ENCODE measurements at regions not wholly inside any gene's neighbourhood (a gene's known extent, or its start where the extent isn't known, plus 50 kb on each side); places are given as distances from the start of the nearest gene placed in this dataset.

DNA sequence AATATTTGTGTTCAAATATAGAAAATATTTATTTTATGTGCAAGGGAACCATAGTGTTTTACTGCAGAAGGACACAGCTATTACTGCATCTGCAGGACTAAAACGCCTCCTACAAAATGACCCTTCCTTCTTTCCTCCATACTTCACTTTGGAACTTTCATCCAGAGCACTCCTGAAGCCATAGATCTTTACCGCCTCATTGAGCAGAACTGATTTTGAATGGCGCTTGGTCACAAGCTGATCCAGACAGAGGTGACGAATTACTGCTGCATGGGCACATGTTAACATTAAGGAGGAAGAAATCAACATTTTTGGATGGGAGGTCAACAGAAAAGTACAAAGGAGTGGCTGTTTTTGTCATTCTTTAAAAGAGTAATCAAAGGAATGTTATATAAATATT lies 931.6 kb downstream of the NCAM2 start (continued):
- TF ChIP-seq, protein P1, sequence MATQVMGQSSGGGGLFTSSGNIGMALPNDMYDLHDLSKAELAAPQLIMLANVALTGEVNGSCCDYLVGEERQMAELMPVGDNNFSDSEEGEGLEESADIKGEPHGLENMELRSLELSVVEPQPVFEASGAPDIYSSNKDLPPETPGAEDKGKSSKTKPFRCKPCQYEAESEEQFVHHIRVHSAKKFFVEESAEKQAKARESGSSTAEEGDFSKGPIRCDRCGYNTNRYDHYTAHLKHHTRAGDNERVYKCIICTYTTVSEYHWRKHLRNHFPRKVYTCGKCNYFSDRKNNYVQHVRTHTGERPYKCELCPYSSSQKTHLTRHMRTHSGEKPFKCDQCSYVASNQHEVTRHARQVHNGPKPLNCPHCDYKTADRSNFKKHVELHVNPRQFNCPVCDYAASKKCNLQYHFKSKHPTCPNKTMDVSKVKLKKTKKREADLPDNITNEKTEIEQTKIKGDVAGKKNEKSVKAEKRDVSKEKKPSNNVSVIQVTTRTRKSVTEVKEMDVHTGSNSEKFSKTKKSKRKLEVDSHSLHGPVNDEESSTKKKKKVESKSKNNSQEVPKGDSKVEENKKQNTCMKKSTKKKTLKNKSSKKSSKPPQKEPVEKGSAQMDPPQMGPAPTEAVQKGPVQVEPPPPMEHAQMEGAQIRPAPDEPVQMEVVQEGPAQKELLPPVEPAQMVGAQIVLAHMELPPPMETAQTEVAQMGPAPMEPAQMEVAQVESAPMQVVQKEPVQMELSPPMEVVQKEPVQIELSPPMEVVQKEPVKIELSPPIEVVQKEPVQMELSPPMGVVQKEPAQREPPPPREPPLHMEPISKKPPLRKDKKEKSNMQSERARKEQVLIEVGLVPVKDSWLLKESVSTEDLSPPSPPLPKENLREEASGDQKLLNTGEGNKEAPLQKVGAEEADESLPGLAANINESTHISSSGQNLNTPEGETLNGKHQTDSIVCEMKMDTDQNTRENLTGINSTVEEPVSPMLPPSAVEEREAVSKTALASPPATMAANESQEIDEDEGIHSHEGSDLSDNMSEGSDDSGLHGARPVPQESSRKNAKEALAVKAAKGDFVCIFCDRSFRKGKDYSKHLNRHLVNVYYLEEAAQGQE (IDR thresholded peaks at IDR 0.05; ENCODE audit: low read depth, low read length), result no peak

DNA sequence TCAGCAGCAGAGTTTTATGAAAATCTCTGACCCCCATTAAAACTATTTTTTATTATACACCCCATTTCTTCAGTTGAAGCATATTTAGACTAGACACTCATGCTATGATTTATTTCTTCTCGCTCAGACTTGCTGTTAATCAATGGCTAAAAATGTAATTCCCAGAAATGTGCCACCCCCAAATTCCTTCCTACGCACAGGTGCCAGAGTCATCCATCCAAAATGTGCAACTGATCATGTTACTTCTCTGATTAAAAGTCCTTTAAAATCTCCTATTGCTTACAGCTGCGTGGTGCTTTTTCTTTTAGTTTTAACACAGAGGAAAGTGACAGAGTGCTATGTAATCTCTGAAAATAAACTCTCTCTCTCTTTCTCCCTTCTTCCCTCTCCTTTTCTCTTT lies 954.4 kb downstream of the NCAM2 start:
- TF ChIP-seq FOSL2 (IDR thresholded peaks at IDR 0.05; ENCODE audit: borderline replicate concordance, low read depth) (no peak), TEAD4 (IDR thresholded peaks at IDR 0.05; ENCODE audit: borderline replicate concordance, insufficient read depth) (no peak), EP300 (IDR thresholded peaks at IDR 0.05; ENCODE audit: borderline replicate concordance in 1 of 2, low read depth in 1 of 2, low read length in 1 of 2) (no peak), RXRA (IDR thresholded peaks at IDR 0.05; ENCODE audit: borderline replicate concordance, low read depth) (no peak), POLR2AphosphoS5 (IDR thresholded peaks at IDR 0.05; ENCODE audit: low read depth, low read length) (no peak), YY1 (IDR thresholded peaks at IDR 0.05; ENCODE audit: low read depth) (no peak), NRF1 (IDR thresholded peaks at IDR 0.05; ENCODE audit: low read depth, low read length) (no peak), GABPA (IDR thresholded peaks at IDR 0.05; ENCODE audit: low read depth) (no peak), MXI1 (IDR thresholded peaks at IDR 0.05; ENCODE audit: low read depth, low read length) (no peak), GATA2 (CRISPR knock-in tag; IDR thresholded peaks at IDR 0.05) (no peak), RFX5 (IDR thresholded peaks at IDR 0.05; ENCODE audit: low read length) (no peak), ELF1 (IDR thresholded peaks at IDR 0.05) (no peak)
- TF ChIP-seq, protein P2, sequence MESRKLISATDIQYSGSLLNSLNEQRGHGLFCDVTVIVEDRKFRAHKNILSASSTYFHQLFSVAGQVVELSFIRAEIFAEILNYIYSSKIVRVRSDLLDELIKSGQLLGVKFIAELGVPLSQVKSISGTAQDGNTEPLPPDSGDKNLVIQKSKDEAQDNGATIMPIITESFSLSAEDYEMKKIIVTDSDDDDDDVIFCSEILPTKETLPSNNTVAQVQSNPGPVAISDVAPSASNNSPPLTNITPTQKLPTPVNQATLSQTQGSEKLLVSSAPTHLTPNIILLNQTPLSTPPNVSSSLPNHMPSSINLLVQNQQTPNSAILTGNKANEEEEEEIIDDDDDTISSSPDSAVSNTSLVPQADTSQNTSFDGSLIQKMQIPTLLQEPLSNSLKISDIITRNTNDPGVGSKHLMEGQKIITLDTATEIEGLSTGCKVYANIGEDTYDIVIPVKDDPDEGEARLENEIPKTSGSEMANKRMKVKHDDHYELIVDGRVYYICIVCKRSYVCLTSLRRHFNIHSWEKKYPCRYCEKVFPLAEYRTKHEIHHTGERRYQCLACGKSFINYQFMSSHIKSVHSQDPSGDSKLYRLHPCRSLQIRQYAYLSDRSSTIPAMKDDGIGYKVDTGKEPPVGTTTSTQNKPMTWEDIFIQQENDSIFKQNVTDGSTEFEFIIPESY (IDR thresholded peaks at IDR 0.05; ENCODE audit: borderline replicate concordance, low read depth), result no peak
- TF ChIP-seq, protein P3, sequence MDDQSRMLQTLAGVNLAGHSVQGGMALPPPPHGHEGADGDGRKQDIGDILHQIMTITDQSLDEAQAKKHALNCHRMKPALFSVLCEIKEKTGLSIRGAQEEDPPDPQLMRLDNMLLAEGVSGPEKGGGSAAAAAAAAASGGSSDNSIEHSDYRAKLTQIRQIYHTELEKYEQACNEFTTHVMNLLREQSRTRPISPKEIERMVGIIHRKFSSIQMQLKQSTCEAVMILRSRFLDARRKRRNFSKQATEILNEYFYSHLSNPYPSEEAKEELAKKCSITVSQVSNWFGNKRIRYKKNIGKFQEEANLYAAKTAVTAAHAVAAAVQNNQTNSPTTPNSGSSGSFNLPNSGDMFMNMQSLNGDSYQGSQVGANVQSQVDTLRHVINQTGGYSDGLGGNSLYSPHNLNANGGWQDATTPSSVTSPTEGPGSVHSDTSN (IDR thresholded peaks at IDR 0.05), result no peak
- TF ChIP-seq, protein P4, sequence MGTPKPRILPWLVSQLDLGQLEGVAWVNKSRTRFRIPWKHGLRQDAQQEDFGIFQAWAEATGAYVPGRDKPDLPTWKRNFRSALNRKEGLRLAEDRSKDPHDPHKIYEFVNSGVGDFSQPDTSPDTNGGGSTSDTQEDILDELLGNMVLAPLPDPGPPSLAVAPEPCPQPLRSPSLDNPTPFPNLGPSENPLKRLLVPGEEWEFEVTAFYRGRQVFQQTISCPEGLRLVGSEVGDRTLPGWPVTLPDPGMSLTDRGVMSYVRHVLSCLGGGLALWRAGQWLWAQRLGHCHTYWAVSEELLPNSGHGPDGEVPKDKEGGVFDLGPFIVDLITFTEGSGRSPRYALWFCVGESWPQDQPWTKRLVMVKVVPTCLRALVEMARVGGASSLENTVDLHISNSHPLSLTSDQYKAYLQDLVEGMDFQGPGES (IDR thresholded peaks at IDR 0.05; ENCODE audit: low read depth, low read length), result no peak
- H3K9me3 ChIP-seq, result no peaks in the 10 kb centered on the region
- CTCF ChIA-PET, result no interaction called here

More for the DNA sequence above, 954.4 kb downstream of the NCAM2 start:
- DNase-seq, result no peak
- Histone ChIP-seq H3K4me2 (no peak overlapping the region), H3K27ac (ENCODE audit: low read depth in 2 of 2, low read length in 1 of 2) (no peak overlapping the region), H3K36me3 (replicated peaks in 1 of 2; ENCODE audit: control insufficient read depth in 1 of 2, insufficient read depth in 2 of 2, low read length in 1 of 2) (no peaks in the 10 kb centered on the region), H3K4me3 (ENCODE audit: low read depth in 2 of 2, low read length in 1 of 2) (no peak overlapping the region), H3K79me2 (ENCODE audit: insufficient read depth) (no peaks in the 10 kb centered on the region), H4K20me1 (ENCODE audit: insufficient read depth) (no peaks in the 10 kb centered on the region), H3K4me1 (ENCODE audit: control insufficient read depth in 1 of 2, insufficient read depth in 2 of 2, low read depth in 1 of 2, low read length in 1 of 2) (no peaks in the 10 kb centered on the region), H2AFZ (ENCODE audit: low read depth) (no peak overlapping the region), H3F3A (replicated peaks; ENCODE audit: insufficient read depth) (no peaks in the 10 kb centered on the region), H3K9ac (no peak overlapping the region), H3K9me2 (no peaks in the 10 kb centered on the region), H3K27me3 (ENCODE audit: insufficient read depth) (no peaks in the 10 kb centered on the region)
- 40% methylated on average over 3 of the region's 3 CpGs for WGBS (ENCODE audit: low lambda C conversion rate)
- POLR2A ChIA-PET, result no interaction called here

Measured in SK-N-SH (cell line).